ENCODE measurements at regions not wholly inside any gene's neighbourhood (a gene's known extent, or its start where the extent isn't known, plus 50 kb on each side); places are given as distances from the start of the nearest gene placed in this dataset.

DNA sequence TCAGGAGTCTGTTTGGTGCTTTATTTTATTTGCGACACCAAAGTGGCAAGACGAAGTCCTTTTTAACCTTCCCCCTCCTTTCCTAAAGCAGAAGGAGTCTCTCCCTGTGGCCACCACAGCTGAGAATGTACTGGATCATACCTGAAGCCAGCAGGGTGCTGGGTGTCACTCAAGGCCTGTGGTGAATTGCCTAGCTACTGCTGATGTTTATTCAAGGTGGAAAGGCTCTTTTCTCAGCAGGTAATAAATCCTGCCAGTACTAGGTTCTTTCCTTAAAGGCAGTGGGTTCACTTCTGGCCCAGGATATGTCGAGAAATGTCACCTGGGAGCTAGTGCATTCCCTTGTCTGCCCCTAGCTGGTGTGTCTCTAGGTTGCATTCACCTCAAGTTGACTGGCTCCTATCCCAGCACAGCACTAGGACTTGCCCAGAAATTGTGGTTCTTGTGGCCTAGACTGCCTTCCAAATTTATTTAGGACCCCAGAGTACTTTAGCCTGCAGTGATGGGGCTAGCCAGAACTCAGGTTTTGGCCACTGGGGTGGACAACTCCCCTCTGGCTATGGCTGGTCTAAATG lies 60.8 kb upstream of the FAM3C start:
- TF ChIP-seq EP300 (IDR thresholded peaks at IDR 0.05; ENCODE audit: low read depth): no peak
- TF ChIP-seq, protein P1, sequence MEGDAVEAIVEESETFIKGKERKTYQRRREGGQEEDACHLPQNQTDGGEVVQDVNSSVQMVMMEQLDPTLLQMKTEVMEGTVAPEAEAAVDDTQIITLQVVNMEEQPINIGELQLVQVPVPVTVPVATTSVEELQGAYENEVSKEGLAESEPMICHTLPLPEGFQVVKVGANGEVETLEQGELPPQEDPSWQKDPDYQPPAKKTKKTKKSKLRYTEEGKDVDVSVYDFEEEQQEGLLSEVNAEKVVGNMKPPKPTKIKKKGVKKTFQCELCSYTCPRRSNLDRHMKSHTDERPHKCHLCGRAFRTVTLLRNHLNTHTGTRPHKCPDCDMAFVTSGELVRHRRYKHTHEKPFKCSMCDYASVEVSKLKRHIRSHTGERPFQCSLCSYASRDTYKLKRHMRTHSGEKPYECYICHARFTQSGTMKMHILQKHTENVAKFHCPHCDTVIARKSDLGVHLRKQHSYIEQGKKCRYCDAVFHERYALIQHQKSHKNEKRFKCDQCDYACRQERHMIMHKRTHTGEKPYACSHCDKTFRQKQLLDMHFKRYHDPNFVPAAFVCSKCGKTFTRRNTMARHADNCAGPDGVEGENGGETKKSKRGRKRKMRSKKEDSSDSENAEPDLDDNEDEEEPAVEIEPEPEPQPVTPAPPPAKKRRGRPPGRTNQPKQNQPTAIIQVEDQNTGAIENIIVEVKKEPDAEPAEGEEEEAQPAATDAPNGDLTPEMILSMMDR (IDR thresholded peaks at IDR 0.05): no peak
- TF ChIP-seq POLR2AphosphoS5 (IDR thresholded peaks at IDR 0.05): no peak
- TF ChIP-seq POLR2A (IDR thresholded peaks at IDR 0.05): no peak

Data from transverse colon (tissue), 4 donors.